ENCODE measurements at regions not wholly inside any gene's neighbourhood (a gene's known extent, or its start where the extent isn't known, plus 50 kb on each side); places are given as distances from the start of the nearest gene placed in this dataset.
"Not testable (repeated sequence)": the region's sequence is repeated elsewhere in the genome, so short reads cannot be mapped to it uniquely, and the experiment has no call there.

- TF ChIP-seq POLR2A, POLR2AphosphoS5 (IDR thresholded peaks at IDR 0.05): not testable (repeated sequence)
- TF ChIP-seq, protein P1, sequence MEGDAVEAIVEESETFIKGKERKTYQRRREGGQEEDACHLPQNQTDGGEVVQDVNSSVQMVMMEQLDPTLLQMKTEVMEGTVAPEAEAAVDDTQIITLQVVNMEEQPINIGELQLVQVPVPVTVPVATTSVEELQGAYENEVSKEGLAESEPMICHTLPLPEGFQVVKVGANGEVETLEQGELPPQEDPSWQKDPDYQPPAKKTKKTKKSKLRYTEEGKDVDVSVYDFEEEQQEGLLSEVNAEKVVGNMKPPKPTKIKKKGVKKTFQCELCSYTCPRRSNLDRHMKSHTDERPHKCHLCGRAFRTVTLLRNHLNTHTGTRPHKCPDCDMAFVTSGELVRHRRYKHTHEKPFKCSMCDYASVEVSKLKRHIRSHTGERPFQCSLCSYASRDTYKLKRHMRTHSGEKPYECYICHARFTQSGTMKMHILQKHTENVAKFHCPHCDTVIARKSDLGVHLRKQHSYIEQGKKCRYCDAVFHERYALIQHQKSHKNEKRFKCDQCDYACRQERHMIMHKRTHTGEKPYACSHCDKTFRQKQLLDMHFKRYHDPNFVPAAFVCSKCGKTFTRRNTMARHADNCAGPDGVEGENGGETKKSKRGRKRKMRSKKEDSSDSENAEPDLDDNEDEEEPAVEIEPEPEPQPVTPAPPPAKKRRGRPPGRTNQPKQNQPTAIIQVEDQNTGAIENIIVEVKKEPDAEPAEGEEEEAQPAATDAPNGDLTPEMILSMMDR (IDR thresholded peaks at IDR 0.05) = not testable (repeated sequence)
Observed at GRCh38 chr20:28564688-28565463, 2692.6 kb upstream of the DEFB115 start.

All from upper lobe of left lung (tissue), 4 donors.